GM10248 (cell line): ENCODE measurements at regions not wholly inside any gene's neighbourhood (a gene's known extent, or its start where the extent isn't known, plus 50 kb on each side); places are given as distances from the start of the nearest gene placed in this dataset.

Experiments
- CTCF ChIA-PET: fragments of 300-600 bp; sonication (Branson Sonifier 250); formaldehyde crosslinking; extraction: SDS; loops from one replicate; lab custom pipeline; 2021; ENCODE audit warnings: antibody characterized with exemption; lab: Yijun Ruan, JAX
- POLR2A ChIA-PET: fragments of 350-650 bp; sonication (Branson Sonifier 250); formaldehyde crosslinking; extraction: SDS; loops from one replicate; lab custom pipeline; 2020; ENCODE audit warnings: antibody characterized with exemption; lab: Yijun Ruan, JAX
- DNase-seq: peaks from one replicate; pipeline ENCODE4 v3.0.0; 2012; ENCODE audit errors: extremely low spot score
- TF ChIP-seq, protein P1 (sequence below): IDR thresholded peaks from 2 replicates; pipeline ENCODE4 v1.5.1; 2012; ENCODE audit warnings: mild to moderate bottlenecking, low read depth; ENCODE audit errors: extremely low read depth, missing control alignments, control extremely low read depth

- POLR2A ChIA-PET = no interaction called here
- TF ChIP-seq, protein P1, sequence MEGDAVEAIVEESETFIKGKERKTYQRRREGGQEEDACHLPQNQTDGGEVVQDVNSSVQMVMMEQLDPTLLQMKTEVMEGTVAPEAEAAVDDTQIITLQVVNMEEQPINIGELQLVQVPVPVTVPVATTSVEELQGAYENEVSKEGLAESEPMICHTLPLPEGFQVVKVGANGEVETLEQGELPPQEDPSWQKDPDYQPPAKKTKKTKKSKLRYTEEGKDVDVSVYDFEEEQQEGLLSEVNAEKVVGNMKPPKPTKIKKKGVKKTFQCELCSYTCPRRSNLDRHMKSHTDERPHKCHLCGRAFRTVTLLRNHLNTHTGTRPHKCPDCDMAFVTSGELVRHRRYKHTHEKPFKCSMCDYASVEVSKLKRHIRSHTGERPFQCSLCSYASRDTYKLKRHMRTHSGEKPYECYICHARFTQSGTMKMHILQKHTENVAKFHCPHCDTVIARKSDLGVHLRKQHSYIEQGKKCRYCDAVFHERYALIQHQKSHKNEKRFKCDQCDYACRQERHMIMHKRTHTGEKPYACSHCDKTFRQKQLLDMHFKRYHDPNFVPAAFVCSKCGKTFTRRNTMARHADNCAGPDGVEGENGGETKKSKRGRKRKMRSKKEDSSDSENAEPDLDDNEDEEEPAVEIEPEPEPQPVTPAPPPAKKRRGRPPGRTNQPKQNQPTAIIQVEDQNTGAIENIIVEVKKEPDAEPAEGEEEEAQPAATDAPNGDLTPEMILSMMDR = no peak
- CTCF ChIA-PET = no interaction called here
- DNase-seq = no peak
These were observed 68.6 kb upstream of the FBXL4 start for GRCh38 chr6:99016355-99016754.

GRCh38 chr6:99014061-99014460 lies 66.3 kb upstream of the FBXL4 start:
- DNase-seq = no peak
- CTCF ChIA-PET = interaction anchor here (1.1 kb wide), 1 partner anchor 12 kb away, joined by 3 read pairs; no protein-coding TSS in a partner anchor
- TF ChIP-seq, protein P1 = no peak
- POLR2A ChIA-PET = no interaction called here

GRCh38 chr6:99013661-99014060 lies 65.9 kb upstream of the FBXL4 start:
- ChIA-PET POLR2A (no interaction called here), CTCF (interaction anchor here (1.1 to 1.6 kb wide), 2 partner anchors 10 to 11 kb away, joined by 3 to 6 read pairs; no protein-coding TSS in a partner anchor)
- TF ChIP-seq, protein P1 = no peak
- DNase-seq = no peak

DNA sequence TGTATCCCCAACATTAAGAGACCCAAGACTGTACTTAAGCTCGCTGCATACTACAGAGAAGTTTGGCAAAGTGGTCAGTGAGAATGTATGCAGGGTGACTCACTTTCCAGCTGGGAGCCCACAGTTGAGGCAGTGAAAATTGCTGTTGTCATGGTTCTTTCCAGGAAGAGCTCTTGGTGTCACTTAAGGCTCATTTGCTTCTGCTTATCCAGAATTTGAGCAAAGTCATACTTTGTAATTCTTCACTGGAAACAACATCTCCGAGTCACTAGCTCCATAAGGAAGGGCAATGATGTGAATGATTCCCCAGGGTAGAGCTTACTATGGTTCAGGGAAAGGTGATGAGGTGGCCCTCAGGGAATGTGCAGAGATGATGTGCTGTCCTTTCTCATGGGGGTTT lies 65.4 kb upstream of the FBXL4 start:
- TF ChIP-seq, protein P1 = no peak
- POLR2A ChIA-PET = no interaction called here
- no peak for DNase-seq
- CTCF ChIA-PET = interaction anchor here (1.6 kb wide), 1 partner anchor 10 kb away, joined by 6 read pairs; no protein-coding TSS in a partner anchor

GRCh38 chr6:99011151-99011550 lies 63.4 kb upstream of the FBXL4 start:
- DNase-seq = no peak
- ChIA-PET CTCF (no interaction called here), POLR2A (no interaction called here)
- TF ChIP-seq, protein P1 = no peak

DNA sequence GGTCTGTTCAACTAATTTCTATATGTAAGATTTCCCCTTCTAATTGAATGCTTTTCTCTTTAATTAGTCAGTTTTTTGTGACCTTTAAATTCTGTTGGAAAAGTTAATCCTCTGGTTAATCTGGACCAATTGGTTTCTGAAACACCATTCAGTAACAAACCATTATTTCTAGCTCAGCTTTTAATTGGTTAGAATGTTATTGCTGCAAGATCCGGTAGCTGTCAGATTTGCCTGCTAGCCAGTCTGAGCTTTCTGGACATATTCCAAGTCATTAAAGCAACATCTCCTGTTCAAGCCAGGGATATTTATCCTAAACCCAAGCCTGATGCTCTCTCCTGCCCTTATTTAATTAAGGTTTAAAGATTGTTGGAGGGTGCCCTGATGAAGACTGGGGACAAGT lies 55.1 kb upstream of the FBXL4 start:
- TF ChIP-seq, protein P1 = no peak
- CTCF ChIA-PET = interaction anchor here (1.0 to 2.1 kb wide), 4 partner anchors 10 to 39 kb away, joined by 3 to 6 read pairs (median 4); no protein-coding TSS in a partner anchor
- POLR2A ChIA-PET = no interaction called here
- no peak for DNase-seq
